HG03442 (cell line): ENCODE measurements at regions not wholly inside any gene's neighbourhood (a gene's known extent, or its start where the extent isn't known, plus 50 kb on each side); places are given as distances from the start of the nearest gene placed in this dataset.
"Not testable (repeated sequence)": the region's sequence is repeated elsewhere in the genome, so short reads cannot be mapped to it uniquely, and the experiment has no call there.

Experiments
- ATAC-seq: cut with Tn5 transposase; IDR thresholded peaks from one replicate; pipeline ENCODE4 v1.9.1; 2021; ENCODE audit warnings: mild to moderate bottlenecking, moderate library complexity; ENCODE audit not compliant: unreplicated experiment

GRCh38 chr1:178020968-178021640, 51.2 kb upstream of the SEC16B start:
- ATAC-seq, result peak; percentile 47

- ATAC-seq, result no peak
Measured at GRCh38 chr1:178021950-178022349, 52.1 kb upstream of the SEC16B start.

DNA sequence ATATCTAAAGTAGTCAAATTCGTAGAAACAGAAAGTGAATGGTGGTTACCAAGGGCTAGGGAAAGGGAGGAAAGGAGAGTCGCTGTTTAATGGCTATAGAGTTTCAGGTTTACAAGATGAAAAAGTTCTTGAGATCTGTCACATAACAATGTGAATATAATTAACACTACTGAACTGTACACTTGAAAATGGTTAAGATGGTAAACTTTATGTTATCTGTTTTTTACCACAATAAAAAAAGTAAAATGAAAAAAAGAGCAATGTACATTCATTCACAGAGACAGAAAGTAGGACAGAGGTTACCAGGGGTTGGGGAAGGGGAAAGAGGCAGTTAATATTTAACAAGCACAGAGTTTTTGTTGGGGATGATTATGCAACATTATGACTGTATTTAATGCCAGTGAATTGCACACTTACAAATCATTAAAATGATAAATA, 53.3 kb upstream of the SEC16B start:
- ATAC-seq, result no peak

GRCh38 chr1:178024504-178024903, 54.6 kb upstream of the SEC16B start:
- no peak for ATAC-seq

DNA sequence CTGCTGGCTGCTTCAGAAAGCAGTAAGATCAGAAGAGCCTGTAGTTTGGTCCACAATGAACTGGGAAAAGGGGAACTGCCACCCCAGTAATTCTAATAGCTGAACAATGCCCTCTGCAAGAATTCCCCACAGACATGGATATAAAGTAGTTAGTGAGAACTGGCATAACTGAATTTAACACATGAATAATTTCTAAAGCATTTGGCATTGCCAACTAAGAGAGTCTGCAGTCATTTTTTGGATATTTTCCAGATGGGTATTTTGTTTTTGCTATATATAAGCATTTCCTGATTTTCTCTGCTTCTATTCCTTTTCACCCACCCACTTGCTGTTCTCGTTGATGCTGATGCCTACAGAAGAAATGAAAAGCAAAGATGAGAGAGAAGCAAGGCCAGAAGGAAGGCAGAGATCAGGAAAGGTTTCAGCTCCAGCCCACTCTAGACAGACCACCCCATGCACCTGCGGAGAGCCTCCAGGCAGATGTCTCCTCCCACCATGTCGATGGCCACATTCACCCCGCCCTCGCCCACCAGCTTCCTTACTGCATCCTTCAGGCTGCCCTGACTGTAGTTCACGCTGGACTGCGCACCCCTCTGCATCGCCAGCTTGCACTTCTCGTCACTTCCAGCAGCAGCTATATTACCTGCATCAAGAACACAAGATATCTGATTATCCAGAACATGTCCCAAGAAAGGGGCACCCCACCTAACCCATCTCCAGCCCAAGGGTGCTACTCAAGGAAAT, 55.9 kb upstream of the SEC16B start:
- no peak for ATAC-seq

- no peak for ATAC-seq
Measured at GRCh38 chr1:178028841-178029481, 59.1 kb upstream of the SEC16B start.

- no peak for ATAC-seq
Measured at GRCh38 chr1:178030467-178030866, 60.6 kb upstream of the SEC16B start.

- peak; percentile 92 for ATAC-seq
Measured at GRCh38 chr1:178031856-178032320, 62.0 kb upstream of the RASAL2 start.

DNA sequence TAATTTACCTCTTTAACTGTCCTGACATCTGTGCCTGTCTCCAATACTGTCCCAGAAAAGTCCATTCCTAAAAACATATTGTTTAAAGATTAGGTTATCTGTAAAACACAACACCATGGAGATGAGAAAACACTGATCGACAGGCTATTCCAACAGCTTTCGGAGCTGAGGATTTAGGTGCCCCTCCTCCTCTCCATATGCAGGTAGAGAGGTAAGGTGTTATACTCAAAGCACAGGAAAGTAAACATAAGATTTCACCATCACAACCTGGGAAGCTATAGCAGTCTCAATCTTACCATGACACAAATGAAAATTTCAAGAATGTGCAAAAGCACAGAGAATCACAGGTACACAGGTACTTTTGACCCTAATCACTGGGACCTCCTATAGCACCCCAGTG, 60.9 kb upstream of the RASAL2 start:
- ATAC-seq, result no peak

- no peak for ATAC-seq
Measured at GRCh38 chr1:178034676-178035075, 59.2 kb upstream of the RASAL2 start.

- ATAC-seq, result no peak
Measured at GRCh38 chr1:178036090-178036489, 57.8 kb upstream of the RASAL2 start.

DNA sequence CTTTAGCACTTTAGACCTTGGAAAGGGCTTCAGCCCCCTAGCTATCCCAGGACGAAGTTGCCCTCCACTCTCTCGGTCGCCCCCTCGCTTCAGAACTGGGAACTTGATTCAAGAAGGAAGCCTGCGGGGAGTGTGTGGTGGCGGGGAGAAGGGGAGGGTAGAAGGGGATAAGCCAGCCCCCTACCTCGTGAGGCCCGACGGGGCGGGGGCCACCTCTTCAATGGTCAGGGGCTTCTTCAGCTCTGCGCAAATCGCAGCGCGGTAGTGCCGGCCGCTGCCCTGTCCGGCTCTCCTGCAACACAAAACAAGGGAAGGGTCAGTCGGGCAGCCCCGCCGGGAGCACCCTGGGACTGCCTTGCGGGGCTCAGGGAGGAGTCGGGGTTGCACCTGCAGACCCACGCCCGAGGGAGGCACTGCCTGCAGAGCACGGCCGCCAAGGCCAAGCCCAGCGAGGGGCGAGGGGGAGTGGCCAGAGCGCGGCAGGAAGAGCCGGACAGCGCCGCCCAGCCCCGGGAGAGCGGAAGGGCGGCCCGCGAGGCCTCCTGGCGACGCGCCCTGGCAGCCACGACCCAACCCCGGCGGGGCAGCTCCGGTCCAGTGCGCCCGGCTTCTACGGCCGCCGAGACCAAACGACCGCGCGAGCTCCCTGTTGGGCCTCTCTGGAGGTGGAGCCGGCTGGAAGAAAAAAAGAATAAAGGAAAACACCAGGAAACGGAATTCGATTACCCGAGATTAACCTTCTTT, 56.2 kb upstream of the RASAL2 start:
- ATAC-seq, result no peak

DNA sequence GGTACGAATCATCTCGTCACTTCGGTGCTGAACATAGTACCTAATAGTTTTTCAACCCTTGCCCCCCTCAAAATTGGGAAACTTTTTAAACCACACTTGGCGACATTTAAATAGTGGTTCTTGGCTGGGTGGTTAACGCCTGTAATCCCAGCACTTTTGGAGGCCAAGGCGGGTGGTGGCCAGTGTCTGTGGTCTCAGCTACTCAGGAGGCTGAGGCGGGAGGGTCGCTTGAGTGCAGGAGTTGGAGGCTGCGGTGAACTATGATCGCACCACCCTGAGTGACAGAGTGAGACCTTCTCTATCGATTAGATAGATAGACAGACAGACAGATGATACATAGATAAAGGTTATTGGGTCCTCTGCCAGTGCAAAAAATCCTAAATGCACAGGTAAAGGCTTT, 55.5 kb upstream of the RASAL2 start:
- ATAC-seq, result no peak

DNA sequence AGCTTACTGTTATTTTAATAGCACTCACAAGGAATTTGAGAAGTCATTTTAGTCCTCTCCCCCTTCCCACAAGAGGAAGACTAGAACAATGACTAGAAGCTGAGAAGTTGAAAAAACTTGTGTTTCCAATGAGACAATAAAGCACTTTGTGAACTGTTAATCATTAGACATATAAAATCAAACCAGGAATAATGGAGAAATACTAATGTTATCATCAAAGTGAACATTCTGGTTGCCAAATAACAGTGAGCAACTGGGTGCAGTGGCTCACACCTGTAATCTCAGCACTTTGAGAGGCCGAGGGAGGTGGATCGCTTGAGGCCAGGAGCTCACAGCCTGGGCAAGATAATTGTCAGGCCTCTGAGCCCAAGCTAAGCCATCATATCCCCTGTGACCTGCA, 54.0 kb upstream of the RASAL2 start:
- no peak for ATAC-seq

- ATAC-seq, result not testable (repeated sequence)
Measured at GRCh38 chr1:178043940-178044339, 50.0 kb upstream of the RASAL2 start.
